ENCODE measurements at regions not wholly inside any gene's neighbourhood (a gene's known extent, or its start where the extent isn't known, plus 50 kb on each side); places are given as distances from the start of the nearest gene placed in this dataset.

DNA sequence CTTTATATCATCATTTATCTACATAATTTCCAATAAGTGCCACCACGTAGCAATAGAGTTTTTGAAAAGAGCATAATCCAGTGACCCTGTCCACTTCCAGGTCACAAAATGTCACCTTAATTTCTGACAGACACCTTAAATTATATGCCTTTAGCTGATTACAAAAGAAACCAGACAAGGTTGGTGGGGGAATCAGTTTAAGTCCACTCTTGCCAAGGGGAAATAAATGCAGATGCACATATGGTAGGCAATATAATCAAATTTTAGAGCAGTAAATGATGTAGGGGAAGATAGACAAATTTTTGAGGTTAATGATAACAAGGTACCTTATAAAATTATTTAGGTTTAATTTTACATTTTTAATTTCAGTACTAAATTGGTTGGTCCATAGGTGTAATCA is 253.5 kb downstream of the ZIC1 start:
- no peak for TF ChIP-seq EZH2 (IDR thresholded peaks at IDR 0.05; ENCODE audit: low read length)
- TF ChIP-seq, protein P1, sequence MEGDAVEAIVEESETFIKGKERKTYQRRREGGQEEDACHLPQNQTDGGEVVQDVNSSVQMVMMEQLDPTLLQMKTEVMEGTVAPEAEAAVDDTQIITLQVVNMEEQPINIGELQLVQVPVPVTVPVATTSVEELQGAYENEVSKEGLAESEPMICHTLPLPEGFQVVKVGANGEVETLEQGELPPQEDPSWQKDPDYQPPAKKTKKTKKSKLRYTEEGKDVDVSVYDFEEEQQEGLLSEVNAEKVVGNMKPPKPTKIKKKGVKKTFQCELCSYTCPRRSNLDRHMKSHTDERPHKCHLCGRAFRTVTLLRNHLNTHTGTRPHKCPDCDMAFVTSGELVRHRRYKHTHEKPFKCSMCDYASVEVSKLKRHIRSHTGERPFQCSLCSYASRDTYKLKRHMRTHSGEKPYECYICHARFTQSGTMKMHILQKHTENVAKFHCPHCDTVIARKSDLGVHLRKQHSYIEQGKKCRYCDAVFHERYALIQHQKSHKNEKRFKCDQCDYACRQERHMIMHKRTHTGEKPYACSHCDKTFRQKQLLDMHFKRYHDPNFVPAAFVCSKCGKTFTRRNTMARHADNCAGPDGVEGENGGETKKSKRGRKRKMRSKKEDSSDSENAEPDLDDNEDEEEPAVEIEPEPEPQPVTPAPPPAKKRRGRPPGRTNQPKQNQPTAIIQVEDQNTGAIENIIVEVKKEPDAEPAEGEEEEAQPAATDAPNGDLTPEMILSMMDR (optimal IDR thresholded peaks at IDR 0.05 in 1 of 3, IDR thresholded peaks at IDR 0.05 in 1 of 3, conservative IDR thresholded peaks at IDR 0.05 in 1 of 3; ENCODE audit: extremely low read depth in 1 of 3, insufficient read depth in 2 of 3, low read length in 3 of 3), result no peak

Measured in keratinocyte (primary cell).